ENCODE measurements at regions not wholly inside any gene's neighbourhood (a gene's known extent, or its start where the extent isn't known, plus 50 kb on each side); places are given as distances from the start of the nearest gene placed in this dataset.

GRCh38 chrX:107502316-107502715 lies 52.9 kb downstream of the FRMPD3 start:
- Mint-ChIP-seq H3K36me3 (peaks cover 2% of the 10 kb centered on the region), H3K4me1 (no peaks in the 10 kb centered on the region), H3K4me3 (no peak overlapping the region), H3K27ac (no peak overlapping the region), H3K27me3 (peaks cover 26% of the 10 kb centered on the region), H3K9me3 (no peaks in the 10 kb centered on the region)

- Mint-ChIP-seq H3K9me3 (peaks cover 0 to 4% (median 0%) of the 10 kb centered on the region in 3 donors), H3K4me3 (no peak overlapping the region), H3K27ac (no peak overlapping the region), H3K27me3 (peaks cover 26% of the 10 kb centered on the region), H3K4me1 (peaks cover 0 to 1% (median 0%) of the 10 kb centered on the region in 3 donors), H3K36me3 (peaks cover 2% of the 10 kb centered on the region)
Measured at GRCh38 chrX:107504006-107504405, 54.6 kb downstream of the FRMPD3 start.

GRCh38 chrX:107505223-107505622 lies 55.8 kb downstream of the FRMPD3 start:
- Mint-ChIP-seq H3K9me3 (peaks cover 2 to 5% (median 4%) of the 10 kb centered on the region in 3 donors), H3K27me3 (peaks cover 31% of the 10 kb centered on the region), H3K4me3 (no peak overlapping the region), H3K27ac (no peak overlapping the region), H3K4me1 (peaks cover 0 to 1% (median 0%) of the 10 kb centered on the region in 3 donors), H3K36me3 (peaks cover 2% of the 10 kb centered on the region)

GRCh38 chrX:107506596-107507031 lies 57.2 kb downstream of the FRMPD3 start:
- Mint-ChIP-seq H3K4me1 (peaks cover 0 to 1% (median 0%) of the 10 kb centered on the region in 3 donors), H3K27me3 (peaks cover 31% of the 10 kb centered on the region)

GRCh38 chrX:107507093-107507743 lies 57.8 kb downstream of the FRMPD3 start:
- H3K27me3 Mint-ChIP-seq = peaks cover 31% of the 10 kb centered on the region
- peak overlapping the region in 2 of 4 donors; percentile 34 to 68 for H3K4me3 Mint-ChIP-seq
- peaks cover 2 to 5% (median 4%) of the 10 kb centered on the region in 3 donors for H3K9me3 Mint-ChIP-seq
- H3K36me3 Mint-ChIP-seq = peaks cover 2% of the 10 kb centered on the region
- no peak overlapping the region for H3K27ac Mint-ChIP-seq
- H3K4me1 Mint-ChIP-seq = peaks cover 0 to 1% (median 0%) of the 10 kb centered on the region in 3 donors

More at GRCh38 chrX:107506596-107507031, 57.2 kb downstream of the FRMPD3 start:
- Mint-ChIP-seq H3K27ac (no peak overlapping the region), H3K4me3 (no peak overlapping the region), H3K36me3 (peaks cover 2% of the 10 kb centered on the region), H3K9me3 (peaks cover 2 to 5% (median 4%) of the 10 kb centered on the region in 3 donors)

- H3K36me3 Mint-ChIP-seq = peaks cover 2% of the 10 kb centered on the region
- H3K4me3 Mint-ChIP-seq = peak overlapping the region in 2 of 4 donors; percentile 34 to 68
- peaks cover 28% of the 10 kb centered on the region for H3K27me3 Mint-ChIP-seq
Measured at GRCh38 chrX:107507744-107508117, 58.3 kb downstream of the FRMPD3 start.

GRCh38 chrX:107508925-107509324 lies 59.5 kb downstream of the FRMPD3 start:
- Mint-ChIP-seq H3K4me1 (peaks cover 0 to 1% (median 0%) of the 10 kb centered on the region in 3 donors), H3K27ac (no peak overlapping the region), H3K9me3 (peaks cover 2 to 5% (median 4%) of the 10 kb centered on the region in 3 donors), H3K4me3 (no peak overlapping the region), H3K27me3 (peaks cover 18% of the 10 kb centered on the region), H3K36me3 (peaks cover 2% of the 10 kb centered on the region)

More at GRCh38 chrX:107507744-107508117, 58.3 kb downstream of the FRMPD3 start:
- H3K9me3 Mint-ChIP-seq = peaks cover 2 to 5% (median 4%) of the 10 kb centered on the region in 3 donors
- no peak overlapping the region for H3K27ac Mint-ChIP-seq
- H3K4me1 Mint-ChIP-seq = peaks cover 0 to 1% (median 0%) of the 10 kb centered on the region in 3 donors

GRCh38 chrX:107514944-107515343 lies 65.5 kb downstream of the FRMPD3 start:
- Mint-ChIP-seq H3K36me3 (peaks cover 4% of the 10 kb centered on the region), H3K9me3 (peaks cover 0 to 2% (median 0%) of the 10 kb centered on the region in 3 donors), H3K27me3 (peaks cover 5% of the 10 kb centered on the region), H3K27ac (no peak overlapping the region), H3K4me3 (no peak overlapping the region), H3K4me1 (no peaks in the 10 kb centered on the region)

- no peak overlapping the region for H3K4me3 Mint-ChIP-seq
- H3K9me3 Mint-ChIP-seq = no peaks in the 10 kb centered on the region
- peaks cover 1% of the 10 kb centered on the region for H3K36me3 Mint-ChIP-seq
- H3K27me3 Mint-ChIP-seq = peaks cover 7% of the 10 kb centered on the region
- no peaks in the 10 kb centered on the region for H3K4me1 Mint-ChIP-seq
- no peak overlapping the region for H3K27ac Mint-ChIP-seq
Measured at GRCh38 chrX:107521877-107522586, 72.6 kb downstream of the FRMPD3 start.

- Mint-ChIP-seq H3K4me3 (peak overlapping the region in 1 of 4 donors; percentile 11), H3K36me3 (peaks cover 1% of the 10 kb centered on the region), H3K4me1 (no peaks in the 10 kb centered on the region), H3K27ac (no peak overlapping the region), H3K9me3 (no peaks in the 10 kb centered on the region), H3K27me3 (peaks cover 7% of the 10 kb centered on the region)
Measured at GRCh38 chrX:107522901-107523300, 73.4 kb downstream of the FRMPD3 start.

GRCh38 chrX:107526141-107526540 lies 76.7 kb downstream of the FRMPD3 start:
- Mint-ChIP-seq H3K27me3 (peaks cover 5% of the 10 kb centered on the region), H3K9me3 (no peaks in the 10 kb centered on the region), H3K4me3 (no peak overlapping the region), H3K4me1 (no peaks in the 10 kb centered on the region), H3K27ac (no peak overlapping the region), H3K36me3 (no peaks in the 10 kb centered on the region)

GRCh38 chrX:107530141-107530540 lies 80.7 kb downstream of the FRMPD3 start:
- H3K9me3 Mint-ChIP-seq = no peaks in the 10 kb centered on the region
- H3K27me3 Mint-ChIP-seq = peaks cover 2% of the 10 kb centered on the region
- no peaks in the 10 kb centered on the region for H3K4me1 Mint-ChIP-seq
- H3K27ac Mint-ChIP-seq = no peak overlapping the region
- H3K4me3 Mint-ChIP-seq = no peak overlapping the region
- no peaks in the 10 kb centered on the region for H3K36me3 Mint-ChIP-seq

GRCh38 chrX:107537815-107538214 lies 88.4 kb downstream of the FRMPD3 start:
- Mint-ChIP-seq H3K27me3 (no peaks in the 10 kb centered on the region), H3K27ac (no peak overlapping the region), H3K36me3 (no peaks in the 10 kb centered on the region), H3K9me3 (no peaks in the 10 kb centered on the region), H3K4me1 (no peaks in the 10 kb centered on the region), H3K4me3 (no peak overlapping the region)

- no peaks in the 10 kb centered on the region for H3K4me1 Mint-ChIP-seq
- H3K9me3 Mint-ChIP-seq = no peaks in the 10 kb centered on the region
- no peaks in the 10 kb centered on the region for H3K27me3 Mint-ChIP-seq
- H3K4me3 Mint-ChIP-seq = no peak overlapping the region
- H3K27ac Mint-ChIP-seq = no peak overlapping the region
- H3K36me3 Mint-ChIP-seq = no peaks in the 10 kb centered on the region
Measured at GRCh38 chrX:107541244-107541643, 87.1 kb upstream of the PRPS1 start.

GRCh38 chrX:107542040-107542439 lies 86.3 kb upstream of the PRPS1 start:
- no peaks in the 10 kb centered on the region for H3K4me1 Mint-ChIP-seq
- no peaks in the 10 kb centered on the region for H3K9me3 Mint-ChIP-seq
- H3K36me3 Mint-ChIP-seq = no peaks in the 10 kb centered on the region

More at GRCh38 chrX:107542040-107542439, 86.3 kb upstream of the PRPS1 start:
- H3K27me3 Mint-ChIP-seq = no peaks in the 10 kb centered on the region
- no peak overlapping the region for H3K27ac Mint-ChIP-seq
- no peak overlapping the region for H3K4me3 Mint-ChIP-seq
